ENCODE measurements at regions not wholly inside any gene's neighbourhood (a gene's known extent, or its start where the extent isn't known, plus 50 kb on each side); places are given as distances from the start of the nearest gene placed in this dataset.

- H3K4me3 ChIP-seq (ENCODE audit: low read depth, low read length), result no peak overlapping the region
- no peak for DNase-seq (ENCODE audit: low read depth)
- no peak for TF ChIP-seq CTCF (conservative IDR thresholded peaks at IDR 0.05; ENCODE audit: low read depth, low read length)
Measured at GRCh38 chr12:98379106-98379505, 136.3 kb upstream of the TMPO start.

- DNase-seq (ENCODE audit: low read depth), result no peak
- no peak for TF ChIP-seq CTCF (conservative IDR thresholded peaks at IDR 0.05; ENCODE audit: low read depth, low read length)
- no peak overlapping the region for H3K4me3 ChIP-seq (ENCODE audit: low read depth, low read length)
Measured at GRCh38 chr12:98385641-98386040, 129.7 kb upstream of the TMPO start.

- DNase-seq (ENCODE audit: low read depth), result no peak
- no peak for TF ChIP-seq CTCF (conservative IDR thresholded peaks at IDR 0.05; ENCODE audit: low read depth, low read length)
Measured at GRCh38 chr12:98387444-98387843, 127.9 kb upstream of the TMPO start.

GRCh38 chr12:98388126-98388525 lies 127.3 kb upstream of the TMPO start:
- no peak for DNase-seq (ENCODE audit: low read depth)
- TF ChIP-seq CTCF (conservative IDR thresholded peaks at IDR 0.05; ENCODE audit: low read depth, low read length), result no peak

More at GRCh38 chr12:98387444-98387843, 127.9 kb upstream of the TMPO start:
- H3K4me3 ChIP-seq (ENCODE audit: low read depth, low read length), result no peak overlapping the region

GRCh38 chr12:98389593-98389992 lies 125.8 kb upstream of the TMPO start:
- no peak overlapping the region for H3K4me3 ChIP-seq (ENCODE audit: low read depth, low read length)
- DNase-seq (ENCODE audit: low read depth), result no peak
- no peak for TF ChIP-seq CTCF (conservative IDR thresholded peaks at IDR 0.05; ENCODE audit: low read depth, low read length)

More at GRCh38 chr12:98388126-98388525, 127.3 kb upstream of the TMPO start:
- no peak overlapping the region for H3K4me3 ChIP-seq (ENCODE audit: low read depth, low read length)

- peak overlapping the region; percentile 59 for H3K4me3 ChIP-seq (ENCODE audit: low read depth, low read length)
- DNase-seq (ENCODE audit: low read depth), result peak; percentile 85
- TF ChIP-seq CTCF (conservative IDR thresholded peaks at IDR 0.05; ENCODE audit: low read depth, low read length), result peak; percentile 87
Measured at GRCh38 chr12:98397323-98398105, 117.9 kb upstream of the TMPO start.

- no peak for TF ChIP-seq CTCF (conservative IDR thresholded peaks at IDR 0.05; ENCODE audit: low read depth, low read length)
- no peak overlapping the region for H3K4me3 ChIP-seq (ENCODE audit: low read depth, low read length)
- peak; percentile 91 for DNase-seq (ENCODE audit: low read depth)
Measured at GRCh38 chr12:98399532-98399931, 115.9 kb upstream of the TMPO start.
